Stomach (tissue), 8 donors: ENCODE measurements at regions not wholly inside any gene's neighbourhood (a gene's known extent, or its start where the extent isn't known, plus 50 kb on each side); places are given as distances from the start of the nearest gene placed in this dataset.
"Not testable (repeated sequence)": the region's sequence is repeated elsewhere in the genome, so short reads cannot be mapped to it uniquely, and the experiment has no call there.

Experiments used
- DNase-seq, 2 donors: peaks; one replicate each; pipeline versions ENCODE4 v3.0.0 to v3.0.0-alpha.2; 2013 to 2019
- H3K27ac ChIP-seq, 5 donors: fragments of 200-600 bp in 4 of 5; sonication (generic) in 4 of 5; one replicate each; pipeline ENCODE4 v1.5.1; 2013 to 2019; ENCODE audit warnings: mild to moderate bottlenecking in 1 of 5, moderate library complexity in 1 of 5
- H3K27me3 ChIP-seq, 3 donors: fragments of 200-600 bp; sonication (generic); one replicate each; pipeline ENCODE4 v1.5.1; 2017 to 2019; ENCODE audit warnings: mixed run types in 1 of 3
- H3K36me3 ChIP-seq, 4 donors: fragments of 200-600 bp; sonication (generic); 1 replicate in 3 of 4; 2 replicates in 1 of 4; pipeline ENCODE4 v1.5.1; 2016 to 2019
- H3K4me1 ChIP-seq, 4 donors: fragments of 200-600 bp; sonication (generic); one replicate each; pipeline ENCODE4 v1.5.1; 2016 to 2019
- H3K4me3 ChIP-seq, 4 donors: fragments of 200-600 bp; sonication (generic) in 3 of 4; one replicate each; pipeline ENCODE4 v1.5.1; 2016 to 2019; ENCODE audit warnings: mild to moderate bottlenecking in 1 of 4
- H3K9me3 ChIP-seq, 4 donors: fragments of 200-600 bp; sonication (generic); one replicate each; pipeline ENCODE4 v1.5.1; 2016 to 2019
- EP300 ChIP-seq: sonication (generic); formaldehyde crosslinking; IDR thresholded peaks from one replicate; pipeline ENCODE4 v1.6.1; 2017; ENCODE audit warnings: antibody characterized with exemption
- POLR2A ChIP-seq, 4 donors: fragments of 450-650 bp; IDR thresholded peaks; one replicate each; pipeline ENCODE4 v1.6.1; 2016; ENCODE audit warnings: antibody characterized with exemption in 4 of 4, control low read depth in 2 of 4, mild to moderate bottlenecking in 1 of 4, moderate library complexity in 1 of 4
- POLR2AphosphoS5 ChIP-seq, 3 donors: sonication (generic); formaldehyde crosslinking; IDR thresholded peaks; one replicate each; pipeline ENCODE4 v1.6.1; 2016; ENCODE audit warnings: antibody characterized with exemption in 3 of 3
- WGBS, 5 donors: extraction: QIAGEN DNeasy Blood & Tissue Kit in 3 of 5; methylation state at CpG; one replicate each; pipeline versions ENCODE4 v1.1.5 to v1.1.7; 2013 to 2018; 5-methylcytosine and 5-hydroxymethylcytosine counted together
- intact Hi-C: fragments of 100-400 bp; cut with DNase I; formaldehyde crosslinking; loops from one replicate; pipeline ENCODE4 v1.15.1; 2023; ENCODE audit warnings: low total_unique reads
- TF ChIP-seq, protein P1 (sequence below), 7 experiments: fragments of 450-650 bp in 4 of 7; fragments of 200-600 bp in 3 of 7; sonication (generic) in 3 of 7; IDR thresholded peaks; one replicate each; pipeline ENCODE4 v1.5.1; 2016 to 2019; ENCODE audit warnings: antibody characterized with exemption in 7 of 7, control low read depth in 2 of 7, mild to moderate bottlenecking in 1 of 7
- donor health status: healthy with polysubstance abuse.
- donor health status: Bipolar disorder and iron deficiency.
- donor health status: healthy.

DNA sequence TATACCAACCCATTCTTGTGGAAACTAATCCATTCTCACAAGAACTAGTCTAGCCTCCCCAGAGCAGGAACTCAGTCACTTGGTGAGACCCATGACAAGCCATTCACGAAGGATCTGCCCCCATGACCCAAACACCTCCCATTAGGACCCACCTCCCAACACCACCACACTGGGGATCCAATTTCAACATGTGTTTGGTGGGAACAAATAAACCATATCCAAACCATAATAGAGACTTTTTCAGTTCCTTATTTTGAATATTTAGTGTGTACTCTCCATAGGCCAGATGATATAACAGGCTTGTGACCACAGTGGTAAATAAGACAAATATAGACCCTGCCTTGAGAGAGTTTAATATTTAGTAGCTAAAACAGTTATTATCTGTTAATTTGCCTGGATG lies 227.5 kb upstream of the SERP2 start:
- Histone ChIP-seq H3K36me3 (no peaks in the 10 kb centered on the region), H3K27me3 (no peaks in the 10 kb centered on the region), H3K4me3 (no peak overlapping the region), H3K9me3 (no peaks in the 10 kb centered on the region), H3K27ac (no peak overlapping the region), H3K4me1 (peaks cover 6 to 28% (median 11%) of the 10 kb centered on the region in 4 donors)
- DNase-seq: no peak
- intact Hi-C loops: no loop called here
- TF ChIP-seq EP300: no peak
- TF ChIP-seq, protein P1, sequence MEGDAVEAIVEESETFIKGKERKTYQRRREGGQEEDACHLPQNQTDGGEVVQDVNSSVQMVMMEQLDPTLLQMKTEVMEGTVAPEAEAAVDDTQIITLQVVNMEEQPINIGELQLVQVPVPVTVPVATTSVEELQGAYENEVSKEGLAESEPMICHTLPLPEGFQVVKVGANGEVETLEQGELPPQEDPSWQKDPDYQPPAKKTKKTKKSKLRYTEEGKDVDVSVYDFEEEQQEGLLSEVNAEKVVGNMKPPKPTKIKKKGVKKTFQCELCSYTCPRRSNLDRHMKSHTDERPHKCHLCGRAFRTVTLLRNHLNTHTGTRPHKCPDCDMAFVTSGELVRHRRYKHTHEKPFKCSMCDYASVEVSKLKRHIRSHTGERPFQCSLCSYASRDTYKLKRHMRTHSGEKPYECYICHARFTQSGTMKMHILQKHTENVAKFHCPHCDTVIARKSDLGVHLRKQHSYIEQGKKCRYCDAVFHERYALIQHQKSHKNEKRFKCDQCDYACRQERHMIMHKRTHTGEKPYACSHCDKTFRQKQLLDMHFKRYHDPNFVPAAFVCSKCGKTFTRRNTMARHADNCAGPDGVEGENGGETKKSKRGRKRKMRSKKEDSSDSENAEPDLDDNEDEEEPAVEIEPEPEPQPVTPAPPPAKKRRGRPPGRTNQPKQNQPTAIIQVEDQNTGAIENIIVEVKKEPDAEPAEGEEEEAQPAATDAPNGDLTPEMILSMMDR (IDR thresholded peaks at IDR 0.05): no peak
- TF ChIP-seq POLR2A (IDR thresholded peaks at IDR 0.05): no peak
- TF ChIP-seq POLR2AphosphoS5 (IDR thresholded peaks at IDR 0.05): no peak
- WGBS, 5 donors: 73 to 86% (median 80%) methylated on average over 1 of the region's 1 CpG

DNA sequence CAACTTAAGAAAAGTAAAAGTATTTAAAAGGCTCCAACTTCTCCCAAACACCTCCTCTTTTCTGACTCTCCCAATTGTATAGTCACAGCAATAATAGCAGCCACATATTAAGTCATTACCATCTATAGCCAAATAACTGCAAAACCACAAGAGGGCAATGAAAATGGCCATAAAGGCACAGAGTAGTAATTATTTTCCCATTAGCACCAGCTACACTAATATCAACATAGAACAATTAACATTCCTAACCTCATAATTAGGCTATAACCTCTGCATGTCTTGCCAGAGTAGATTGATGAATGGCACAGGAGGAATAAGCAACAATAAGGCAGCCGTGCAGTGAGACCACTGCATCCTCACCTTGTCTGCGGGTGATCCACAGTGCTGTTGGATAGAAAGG lies 226.4 kb upstream of the SERP2 start:
- no peak for DNase-seq
- TF ChIP-seq POLR2A (IDR thresholded peaks at IDR 0.05): no peak
- WGBS, 5 donors: 84 to 96% (median 95%) methylated on average over 2 of the region's 2 CpGs
- Histone ChIP-seq H3K27me3 (no peaks in the 10 kb centered on the region), H3K9me3 (no peaks in the 10 kb centered on the region), H3K27ac (no peak overlapping the region), H3K36me3 (no peaks in the 10 kb centered on the region), H3K4me1 (peaks cover 0 to 24% (median 4%) of the 10 kb centered on the region in 4 donors), H3K4me3 (no peak overlapping the region)
- intact Hi-C loops: no loop called here

DNA sequence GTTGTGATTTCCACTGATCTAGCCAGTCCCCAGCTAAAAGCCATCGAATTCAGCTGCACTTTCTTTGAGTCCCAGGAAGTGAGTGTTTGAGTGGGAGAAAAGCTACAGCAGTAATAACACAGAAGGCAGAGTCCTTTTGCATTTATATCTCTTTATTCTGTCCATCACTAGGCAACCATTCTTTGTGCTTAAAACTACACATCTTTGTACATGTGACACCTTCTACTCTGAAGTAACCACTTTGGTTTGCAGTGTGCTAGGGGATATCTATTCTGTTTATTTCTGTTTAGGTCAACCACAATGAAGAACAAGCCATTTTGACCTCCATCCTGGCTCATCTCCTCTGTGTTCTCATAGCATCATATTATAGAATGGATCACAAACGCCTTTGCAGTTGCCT lies 226.0 kb upstream of the SERP2 start:
- no peak overlapping the region for H3K4me3 ChIP-seq
- H3K36me3 ChIP-seq: no peaks in the 10 kb centered on the region
- TF ChIP-seq POLR2AphosphoS5 (IDR thresholded peaks at IDR 0.05) (no peak), POLR2A (IDR thresholded peaks at IDR 0.05) (no peak), EP300 (no peak)
- TF ChIP-seq, protein P1 (IDR thresholded peaks at IDR 0.05): no peak
- DNase-seq: no peak
- no peaks in the 10 kb centered on the region for H3K9me3 ChIP-seq
- H3K4me1 ChIP-seq: peaks cover 0 to 22% (median 4%) of the 10 kb centered on the region in 4 donors
- H3K27me3 ChIP-seq: no peaks in the 10 kb centered on the region
- no peak overlapping the region for H3K27ac ChIP-seq
- intact Hi-C loops: no loop called here
- WGBS, 5 donors: 77 to 84% (median 82%) methylated on average over 2 of the region's 2 CpGs

DNA sequence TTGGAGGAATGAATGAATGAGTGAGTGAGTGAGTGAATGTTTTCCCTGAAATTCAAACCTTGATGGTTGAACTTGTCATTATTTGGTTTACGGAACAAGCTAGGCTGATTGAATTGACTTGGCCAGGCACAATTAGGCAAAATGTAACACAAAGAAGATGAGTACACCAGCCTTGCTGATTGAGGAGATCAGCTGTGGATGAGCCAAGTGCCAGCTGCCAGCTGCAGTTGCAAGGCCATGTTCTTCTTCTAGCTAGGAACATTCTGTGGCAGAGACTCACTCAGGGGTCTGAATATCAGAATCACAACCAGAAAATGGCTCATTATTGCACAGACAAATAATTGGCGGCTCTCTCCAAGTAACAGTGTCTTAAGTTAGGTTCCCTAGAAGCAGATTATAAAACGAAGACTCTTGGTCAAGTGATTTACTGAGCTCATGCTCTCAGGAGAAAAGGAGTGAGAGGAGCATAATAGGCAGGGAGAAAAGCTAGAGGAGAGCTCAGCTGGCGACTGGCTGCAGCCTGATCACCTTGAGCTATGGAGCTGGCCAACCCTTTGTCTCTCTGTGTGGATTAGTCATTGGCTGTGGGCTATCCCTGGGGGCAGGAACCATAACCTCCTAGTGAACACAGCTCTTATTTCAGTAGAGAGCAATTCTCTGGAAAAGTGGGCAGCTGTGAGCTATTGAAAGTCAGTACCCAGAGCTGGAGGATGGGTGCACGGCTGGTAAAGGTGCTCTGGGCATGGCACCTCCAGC lies 225.3 kb upstream of the SERP2 start:
- no peaks in the 10 kb centered on the region for H3K9me3 ChIP-seq
- H3K4me3 ChIP-seq: no peak overlapping the region
- H3K4me1 ChIP-seq: peaks cover 0 to 15% (median 2%) of the 10 kb centered on the region in 4 donors
- H3K27me3 ChIP-seq: no peaks in the 10 kb centered on the region
- TF ChIP-seq POLR2AphosphoS5 (IDR thresholded peaks at IDR 0.05): no peak
- no peak for TF ChIP-seq POLR2A (IDR thresholded peaks at IDR 0.05)
- TF ChIP-seq, protein P1 (IDR thresholded peaks at IDR 0.05): no peak
- no peak for TF ChIP-seq EP300
- DNase-seq: no peak
- WGBS, 5 donors: 88 to 97% (median 95%) methylated on average over 5 of the region's 5 CpGs
- H3K27ac ChIP-seq: no peak overlapping the region
- H3K36me3 ChIP-seq: no peaks in the 10 kb centered on the region
- intact Hi-C loops: no loop called here

DNA sequence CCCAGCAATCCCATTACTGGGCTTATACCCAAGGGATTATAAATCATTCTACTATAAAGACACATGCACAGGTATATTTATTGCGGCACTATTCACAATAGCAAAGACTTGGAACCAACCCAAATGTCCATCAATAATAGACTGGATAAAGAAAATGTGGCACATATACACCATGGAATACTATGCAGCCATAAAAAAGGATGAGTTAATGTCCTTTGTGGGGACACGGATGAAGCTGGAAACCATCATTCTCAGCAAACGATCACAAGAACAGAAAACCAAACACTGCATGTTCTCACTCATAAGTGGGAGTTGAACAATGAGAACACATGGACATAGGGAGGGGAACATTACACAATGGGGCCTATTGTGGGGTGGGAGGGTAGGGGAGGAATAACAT lies 224.4 kb upstream of the SERP2 start:
- H3K27me3 ChIP-seq, H3K4me3 ChIP-seq, DNase-seq, intact Hi-C loops, H3K9me3 ChIP-seq, H3K27ac ChIP-seq, H3K36me3 ChIP-seq, H3K4me1 ChIP-seq: not testable (repeated sequence)
- 88 to 99% (median 92%) methylated on average over 3 of the region's 3 CpGs for WGBS, 5 donors
